ENCODE measurements at regions not wholly inside any gene's neighbourhood (a gene's known extent, or its start where the extent isn't known, plus 50 kb on each side); places are given as distances from the start of the nearest gene placed in this dataset.

DNA sequence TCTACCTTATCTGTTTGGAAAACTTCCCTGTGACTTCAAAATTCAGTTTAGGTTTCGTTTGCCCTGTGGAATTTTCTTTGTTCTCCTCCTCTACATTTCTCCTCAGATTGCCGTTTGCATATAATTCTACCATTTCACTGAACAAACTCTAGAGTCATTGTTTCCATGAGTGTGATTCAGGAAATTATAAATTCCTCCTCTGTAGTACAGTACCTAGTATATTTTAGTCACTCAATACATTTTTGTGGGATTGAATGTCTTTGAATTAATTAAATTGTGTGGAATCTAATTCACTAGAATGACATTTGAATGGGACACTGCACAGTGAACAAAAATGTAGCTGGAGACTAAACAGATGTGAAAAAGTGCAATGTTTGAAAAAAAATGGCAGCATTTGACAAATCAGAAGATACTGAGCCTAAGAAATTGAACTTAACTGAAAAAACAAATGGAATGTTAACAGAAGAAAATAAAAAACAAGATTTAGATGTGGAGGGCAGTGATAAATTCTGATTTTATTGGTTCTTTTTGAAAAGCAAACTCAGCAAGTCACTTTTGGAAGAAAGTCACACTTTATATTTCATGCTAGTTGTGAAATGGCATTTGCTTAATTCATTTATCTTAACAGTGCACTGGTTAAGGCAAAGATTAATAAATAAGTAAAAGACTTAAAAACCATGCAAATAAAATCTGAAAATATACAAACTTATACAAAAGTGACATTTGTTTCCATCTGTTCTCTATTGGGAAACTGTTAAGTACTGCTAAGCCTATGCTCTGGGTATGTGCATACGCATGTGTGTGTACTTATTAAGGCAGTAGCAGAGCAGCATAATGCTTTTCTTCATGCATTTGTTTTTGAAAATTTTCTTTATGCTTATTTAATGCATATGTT is 512.3 kb downstream of the FAT4 start:
- TF ChIP-seq ZNF274 (IDR thresholded peaks at IDR 0.05; ENCODE audit: low read depth, low read length) (no peak), YY1 (IDR thresholded peaks at IDR 0.05; ENCODE audit: insufficient read depth, insufficient read length) (no peak), SUZ12 (IDR thresholded peaks at IDR 0.05; ENCODE audit: extremely low read depth, insufficient read depth, insufficient read length) (no peak)
